ENCODE measurements at regions not wholly inside any gene's neighbourhood (a gene's known extent, or its start where the extent isn't known, plus 50 kb on each side); places are given as distances from the start of the nearest gene placed in this dataset.

- Mint-ChIP-seq H3K27ac (no peak overlapping the region), H3K9me3 (peaks cover 8% of the 10 kb centered on the region)
These were observed 1217.0 kb upstream of the PRKX start for GRCh38 chrX:4930426-4930825.

GRCh38 chrX:4925911-4926310 is 1212.5 kb upstream of the PRKX start:
- no peaks in the 10 kb centered on the region for H3K27me3 Mint-ChIP-seq (ENCODE audit: insufficient read depth)

More at GRCh38 chrX:4930426-4930825, 1217.0 kb upstream of the PRKX start:
- Mint-ChIP-seq H3K4me3 (no peak overlapping the region), H3K36me3 (ENCODE audit: low read depth) (no peaks in the 10 kb centered on the region; the same call in 1 of the 2 replicates), H3K4me1 (ENCODE audit: low read depth) (no peaks in the 10 kb centered on the region), H3K27me3 (ENCODE audit: insufficient read depth) (no peaks in the 10 kb centered on the region)
- TF ChIP-seq CTCF (IDR thresholded peaks at IDR 0.05): no peak
- no peak for DNase-seq

GRCh38 chrX:4909348-4909747 is 1195.9 kb upstream of the PRKX start:
- DNase-seq: no peak
- Mint-ChIP-seq H3K36me3 (ENCODE audit: low read depth) (no peaks in the 10 kb centered on the region), H3K4me1 (ENCODE audit: low read depth) (no peaks in the 10 kb centered on the region), H3K9me3 (peaks cover 25% of the 10 kb centered on the region), H3K27ac (no peak overlapping the region), H3K4me3 (no peak overlapping the region), H3K27me3 (ENCODE audit: insufficient read depth) (no peaks in the 10 kb centered on the region)
- no peak for TF ChIP-seq CTCF (IDR thresholded peaks at IDR 0.05)

More at GRCh38 chrX:4925911-4926310, 1212.5 kb upstream of the PRKX start:
- no peak for DNase-seq
- Mint-ChIP-seq H3K4me1 (ENCODE audit: low read depth) (no peaks in the 10 kb centered on the region), H3K27ac (no peak overlapping the region), H3K36me3 (ENCODE audit: low read depth) (no peaks in the 10 kb centered on the region; the same call in 1 of the 2 replicates), H3K4me3 (no peak overlapping the region), H3K9me3 (peaks cover 9% of the 10 kb centered on the region)
- TF ChIP-seq CTCF (IDR thresholded peaks at IDR 0.05): no peak

- Mint-ChIP-seq H3K9me3 (peaks cover 15% of the 10 kb centered on the region), H3K4me1 (ENCODE audit: low read depth) (no peaks in the 10 kb centered on the region), H3K36me3 (ENCODE audit: low read depth) (no peaks in the 10 kb centered on the region), H3K27me3 (ENCODE audit: insufficient read depth) (no peaks in the 10 kb centered on the region), H3K4me3 (no peak overlapping the region), H3K27ac (no peak overlapping the region)
- no peak for TF ChIP-seq CTCF (IDR thresholded peaks at IDR 0.05)
- no peak for DNase-seq
These were observed 1192.1 kb upstream of the PRKX start for GRCh38 chrX:4905576-4905975.

- Mint-ChIP-seq H3K4me1 (ENCODE audit: low read depth) (no peaks in the 10 kb centered on the region), H3K27ac (no peak overlapping the region), H3K27me3 (ENCODE audit: insufficient read depth) (no peaks in the 10 kb centered on the region), H3K4me3 (no peak overlapping the region), H3K36me3 (ENCODE audit: low read depth) (no peaks in the 10 kb centered on the region), H3K9me3 (no peaks in the 10 kb centered on the region)
- DNase-seq: no peak
- TF ChIP-seq CTCF (IDR thresholded peaks at IDR 0.05): no peak
These were observed 1167.8 kb upstream of the PRKX start for GRCh38 chrX:4881277-4881676.

GRCh38 chrX:4878640-4879039 is 1165.2 kb upstream of the PRKX start:
- no peak for DNase-seq
- TF ChIP-seq CTCF (IDR thresholded peaks at IDR 0.05): no peak
- no peak overlapping the region for H3K4me3 Mint-ChIP-seq
- H3K27ac Mint-ChIP-seq: no peak overlapping the region
- H3K4me1 Mint-ChIP-seq (ENCODE audit: low read depth): no peaks in the 10 kb centered on the region
- H3K9me3 Mint-ChIP-seq: no peaks in the 10 kb centered on the region
- H3K36me3 Mint-ChIP-seq (ENCODE audit: low read depth): no peaks in the 10 kb centered on the region
- H3K27me3 Mint-ChIP-seq (ENCODE audit: insufficient read depth): no peaks in the 10 kb centered on the region
